Hematopoietic multipotent progenitor cell treated with erythropoietin and hydrocortisone succinate and interleukin-3 and kit ligand, for 17 days (in vitro differentiated cells): ENCODE measurements at regions not wholly inside any gene's neighbourhood (a gene's known extent, or its start where the extent isn't known, plus 50 kb on each side); places are given as distances from the start of the nearest gene placed in this dataset.

Source experiments
- DNase-seq: peaks from one replicate; pipeline ENCODE4 v3.0.0-alpha.2; 2015; ENCODE audit warnings: low spot score

- no peak for DNase-seq
These were observed 108.8 kb upstream of the CCDC54 start for GRCh38 chr3:107268469-107268868.

- no peak for DNase-seq
These were observed 108.1 kb upstream of the CCDC54 start for GRCh38 chr3:107269136-107269535.

- DNase-seq = peak; percentile 15
These were observed 105.4 kb upstream of the CCDC54 start for GRCh38 chr3:107271787-107272387.

GRCh38 chr3:107272471-107272870 is 104.8 kb upstream of the CCDC54 start:
- no peak for DNase-seq

- DNase-seq = no peak
These were observed 104.4 kb upstream of the CCDC54 start for GRCh38 chr3:107272885-107273284.

GRCh38 chr3:107273771-107274170 is 103.5 kb upstream of the CCDC54 start:
- no peak for DNase-seq

- no peak for DNase-seq
These were observed 101.7 kb upstream of the CCDC54 start for GRCh38 chr3:107275511-107275910.

- DNase-seq = no peak
These were observed 93.3 kb upstream of the CCDC54 start for GRCh38 chr3:107283948-107284347.

- no peak for DNase-seq
These were observed 92.6 kb upstream of the CCDC54 start for GRCh38 chr3:107284612-107285011.

GRCh38 chr3:107285197-107285596 is 92.0 kb upstream of the CCDC54 start:
- DNase-seq = no peak

GRCh38 chr3:107289354-107289753 is 87.9 kb upstream of the CCDC54 start:
- DNase-seq = no peak

GRCh38 chr3:107294117-107294516 is 83.1 kb upstream of the CCDC54 start:
- no peak for DNase-seq

- no peak for DNase-seq
These were observed 79.6 kb upstream of the CCDC54 start for GRCh38 chr3:107297597-107297996.

- no peak for DNase-seq
These were observed 70.0 kb upstream of the CCDC54 start for GRCh38 chr3:107307205-107307604.

GRCh38 chr3:107308716-107309115 is 68.5 kb upstream of the CCDC54 start:
- DNase-seq = no peak

GRCh38 chr3:107309312-107309711 is 67.9 kb upstream of the CCDC54 start:
- DNase-seq = no peak

- DNase-seq = no peak
These were observed 63.5 kb upstream of the CCDC54 start for GRCh38 chr3:107313711-107314110.

GRCh38 chr3:107315141-107315540 is 62.1 kb upstream of the CCDC54 start:
- no peak for DNase-seq

- DNase-seq = no peak
These were observed 53.5 kb upstream of the CCDC54 start for GRCh38 chr3:107323723-107324122.

GRCh38 chr3:107325446-107325845 is 51.8 kb upstream of the CCDC54 start:
- DNase-seq = no peak
